HCT116 (cell line): ENCODE measurements at regions not wholly inside any gene's neighbourhood (a gene's known extent, or its start where the extent isn't known, plus 50 kb on each side); places are given as distances from the start of the nearest gene placed in this dataset.

Experiments used
- EZH2 ChIP-seq: fragments of 200-600 bp; sonication (generic); IDR thresholded peaks from 2 replicates; pipeline ENCODE4 v1.6.1; 2017; ENCODE audit warnings: antibody characterized with exemption, mixed run types
- POLR2A ChIP-seq: IDR thresholded peaks from 2 replicates; pipeline ENCODE4 v1.7.0; 2011; ENCODE audit warnings: borderline replicate concordance; ENCODE audit not compliant: insufficient read depth, insufficient read length; ENCODE audit errors: extremely low read depth
- TCF7L2 ChIP-seq: IDR thresholded peaks from 2 replicates; pipeline ENCODE4 v1.7.0; 2011; ENCODE audit warnings: borderline replicate concordance, inconsistent platforms; ENCODE audit not compliant: insufficient read depth, insufficient read length; ENCODE audit errors: extremely low read depth
- TF ChIP-seq, protein P1 (sequence below), 3 experiments: fragments of 200-600 bp in 1 of 3; sonication (generic) in 1 of 3; IDR thresholded peaks in 2 of 3; conservative IDR thresholded peaks in 1 of 3; 2 replicates each; pipeline ENCODE4 v1.5.1; 2012 to 2017; ENCODE audit warnings: low read depth in 2 of 3, low read length in 2 of 3, antibody characterized with exemption in 1 of 3, borderline replicate concordance in 1 of 3, control low read depth in 1 of 3, mild to moderate bottlenecking in 1 of 3, mixed read lengths in 1 of 3, mixed run types in 1 of 3, moderate library complexity in 1 of 3; ENCODE audit not compliant: insufficient read depth in 1 of 3

DNA sequence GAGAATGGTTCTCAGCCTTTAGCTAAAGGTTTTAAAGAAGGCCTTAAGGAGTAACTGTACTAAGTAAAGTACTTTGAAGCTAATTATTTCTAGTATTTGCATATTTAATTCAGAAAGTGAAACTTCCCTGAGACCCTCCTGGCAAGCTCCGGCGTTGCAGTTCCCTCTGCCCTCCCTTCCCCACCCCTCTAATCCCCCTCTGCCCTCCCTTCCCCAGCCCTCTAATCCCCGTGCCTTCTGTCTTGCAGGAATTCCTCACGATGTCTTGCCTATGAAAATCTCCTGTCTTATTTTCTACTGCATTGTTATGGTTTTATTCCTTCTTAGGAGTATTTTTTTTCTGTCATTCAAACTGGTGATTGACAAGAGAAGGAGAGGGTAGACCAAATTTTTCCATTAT lies 236.9 kb downstream of the COL4A1 start:
- TF ChIP-seq EZH2 (no peak), POLR2A (no peak), TCF7L2 (no peak)
- TF ChIP-seq, protein P1, sequence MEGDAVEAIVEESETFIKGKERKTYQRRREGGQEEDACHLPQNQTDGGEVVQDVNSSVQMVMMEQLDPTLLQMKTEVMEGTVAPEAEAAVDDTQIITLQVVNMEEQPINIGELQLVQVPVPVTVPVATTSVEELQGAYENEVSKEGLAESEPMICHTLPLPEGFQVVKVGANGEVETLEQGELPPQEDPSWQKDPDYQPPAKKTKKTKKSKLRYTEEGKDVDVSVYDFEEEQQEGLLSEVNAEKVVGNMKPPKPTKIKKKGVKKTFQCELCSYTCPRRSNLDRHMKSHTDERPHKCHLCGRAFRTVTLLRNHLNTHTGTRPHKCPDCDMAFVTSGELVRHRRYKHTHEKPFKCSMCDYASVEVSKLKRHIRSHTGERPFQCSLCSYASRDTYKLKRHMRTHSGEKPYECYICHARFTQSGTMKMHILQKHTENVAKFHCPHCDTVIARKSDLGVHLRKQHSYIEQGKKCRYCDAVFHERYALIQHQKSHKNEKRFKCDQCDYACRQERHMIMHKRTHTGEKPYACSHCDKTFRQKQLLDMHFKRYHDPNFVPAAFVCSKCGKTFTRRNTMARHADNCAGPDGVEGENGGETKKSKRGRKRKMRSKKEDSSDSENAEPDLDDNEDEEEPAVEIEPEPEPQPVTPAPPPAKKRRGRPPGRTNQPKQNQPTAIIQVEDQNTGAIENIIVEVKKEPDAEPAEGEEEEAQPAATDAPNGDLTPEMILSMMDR (IDR thresholded peaks at IDR 0.05 in 2 of 3, conservative IDR thresholded peaks at IDR 0.05 in 1 of 3; ENCODE audit: borderline replicate concordance in 1 of 3, insufficient read depth in 1 of 3, low read depth in 2 of 3, low read length in 2 of 3) = no peak
